ENCODE measurements at regions not wholly inside any gene's neighbourhood (a gene's known extent, or its start where the extent isn't known, plus 50 kb on each side); places are given as distances from the start of the nearest gene placed in this dataset.

DNA sequence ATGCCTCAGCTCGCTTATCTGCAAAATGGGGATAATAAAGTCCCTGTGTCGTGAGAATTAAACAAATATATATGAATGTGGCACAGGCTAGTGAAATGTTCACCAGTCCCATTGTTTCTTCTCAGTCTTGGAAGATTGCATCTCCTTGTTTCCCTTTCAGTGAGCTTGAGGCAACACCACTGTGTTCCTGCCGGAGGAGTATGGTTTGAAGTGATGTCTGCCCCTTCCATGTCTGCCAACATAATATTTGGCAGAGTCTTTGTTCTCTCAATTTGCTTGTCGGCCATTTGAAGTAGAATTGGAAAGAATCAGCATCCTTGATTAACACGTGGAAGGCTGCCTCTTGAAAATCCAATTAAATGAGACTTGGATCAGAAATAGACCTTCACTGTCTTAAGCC, 1088.5 kb upstream of the INTU start:
- TF ChIP-seq, protein P1, sequence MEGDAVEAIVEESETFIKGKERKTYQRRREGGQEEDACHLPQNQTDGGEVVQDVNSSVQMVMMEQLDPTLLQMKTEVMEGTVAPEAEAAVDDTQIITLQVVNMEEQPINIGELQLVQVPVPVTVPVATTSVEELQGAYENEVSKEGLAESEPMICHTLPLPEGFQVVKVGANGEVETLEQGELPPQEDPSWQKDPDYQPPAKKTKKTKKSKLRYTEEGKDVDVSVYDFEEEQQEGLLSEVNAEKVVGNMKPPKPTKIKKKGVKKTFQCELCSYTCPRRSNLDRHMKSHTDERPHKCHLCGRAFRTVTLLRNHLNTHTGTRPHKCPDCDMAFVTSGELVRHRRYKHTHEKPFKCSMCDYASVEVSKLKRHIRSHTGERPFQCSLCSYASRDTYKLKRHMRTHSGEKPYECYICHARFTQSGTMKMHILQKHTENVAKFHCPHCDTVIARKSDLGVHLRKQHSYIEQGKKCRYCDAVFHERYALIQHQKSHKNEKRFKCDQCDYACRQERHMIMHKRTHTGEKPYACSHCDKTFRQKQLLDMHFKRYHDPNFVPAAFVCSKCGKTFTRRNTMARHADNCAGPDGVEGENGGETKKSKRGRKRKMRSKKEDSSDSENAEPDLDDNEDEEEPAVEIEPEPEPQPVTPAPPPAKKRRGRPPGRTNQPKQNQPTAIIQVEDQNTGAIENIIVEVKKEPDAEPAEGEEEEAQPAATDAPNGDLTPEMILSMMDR (IDR thresholded peaks at IDR 0.05; ENCODE audit: low read length) = no peak
- no peak for TF ChIP-seq EZH2phosphoT487 (IDR thresholded peaks at IDR 0.05; ENCODE audit: low read length)
